ENCODE measurements at regions not wholly inside any gene's neighbourhood (a gene's known extent, or its start where the extent isn't known, plus 50 kb on each side); places are given as distances from the start of the nearest gene placed in this dataset.

DNA sequence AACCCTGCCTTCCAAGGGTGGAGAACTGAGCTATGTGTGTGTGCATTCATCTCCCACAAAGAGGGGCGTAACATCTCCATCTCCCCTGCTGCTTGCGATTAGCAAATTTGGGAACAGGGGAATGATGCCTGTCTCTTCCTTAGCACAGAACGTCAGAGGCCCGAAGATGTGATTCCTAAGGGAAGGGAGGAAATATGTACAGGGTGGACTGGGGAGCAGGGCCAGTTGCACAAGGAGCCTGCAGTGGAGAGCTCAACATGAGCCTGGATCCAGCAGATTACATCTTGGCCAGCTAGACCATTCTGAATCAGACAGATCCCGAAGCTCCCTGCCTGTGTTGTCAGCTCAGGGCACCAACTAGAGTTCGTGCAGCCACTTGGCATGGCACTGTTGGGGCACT is 118.1 kb downstream of the NGF start:
- no peak for ATAC-seq (ENCODE audit: poor library complexity)
- Mint-ChIP-seq H3K27ac (no peak overlapping the region), H3K27me3 (peaks cover 39% of the 10 kb centered on the region), H3K9me3 (no peaks in the 10 kb centered on the region), H3K4me1 (ENCODE audit: low read depth) (no peaks in the 10 kb centered on the region), H3K4me3 (no peak overlapping the region), H3K36me3 (ENCODE audit: low read depth) (no peaks in the 10 kb centered on the region)
- ChIA-PET POLR2A (no interaction called here), CTCF (no interaction called here)
- Histone ChIP-seq H3K27me3 (ENCODE audit: control insufficient read depth in 1 of 2, insufficient read depth in 2 of 2, low read length in 2 of 2) (peaks cover 0 to 5% of the 10 kb centered on the region in 2 experiments), H3K9me3 (ENCODE audit: control insufficient read depth in 1 of 2, insufficient read depth in 1 of 2, low read length in 2 of 2) (peaks cover 0 to 4% of the 10 kb centered on the region in 2 experiments), H3K36me3 (ENCODE audit: insufficient read depth, low read length) (no peaks in the 10 kb centered on the region), H3K4me1 (ENCODE audit: insufficient read depth, low read length) (no peaks in the 10 kb centered on the region), H3K27ac (ENCODE audit: low read depth in 1 of 2, low read length in 2 of 2) (no peak overlapping the region), H3K4me3 (ENCODE audit: low read length) (no peak overlapping the region)
- TF ChIP-seq, protein P1, sequence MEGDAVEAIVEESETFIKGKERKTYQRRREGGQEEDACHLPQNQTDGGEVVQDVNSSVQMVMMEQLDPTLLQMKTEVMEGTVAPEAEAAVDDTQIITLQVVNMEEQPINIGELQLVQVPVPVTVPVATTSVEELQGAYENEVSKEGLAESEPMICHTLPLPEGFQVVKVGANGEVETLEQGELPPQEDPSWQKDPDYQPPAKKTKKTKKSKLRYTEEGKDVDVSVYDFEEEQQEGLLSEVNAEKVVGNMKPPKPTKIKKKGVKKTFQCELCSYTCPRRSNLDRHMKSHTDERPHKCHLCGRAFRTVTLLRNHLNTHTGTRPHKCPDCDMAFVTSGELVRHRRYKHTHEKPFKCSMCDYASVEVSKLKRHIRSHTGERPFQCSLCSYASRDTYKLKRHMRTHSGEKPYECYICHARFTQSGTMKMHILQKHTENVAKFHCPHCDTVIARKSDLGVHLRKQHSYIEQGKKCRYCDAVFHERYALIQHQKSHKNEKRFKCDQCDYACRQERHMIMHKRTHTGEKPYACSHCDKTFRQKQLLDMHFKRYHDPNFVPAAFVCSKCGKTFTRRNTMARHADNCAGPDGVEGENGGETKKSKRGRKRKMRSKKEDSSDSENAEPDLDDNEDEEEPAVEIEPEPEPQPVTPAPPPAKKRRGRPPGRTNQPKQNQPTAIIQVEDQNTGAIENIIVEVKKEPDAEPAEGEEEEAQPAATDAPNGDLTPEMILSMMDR (IDR thresholded peaks at IDR 0.05) = no peak
- intact Hi-C loops (cut with DNase I, micrococcal nuclease) = no loop called here
- DNase-seq = no peak

DNA sequence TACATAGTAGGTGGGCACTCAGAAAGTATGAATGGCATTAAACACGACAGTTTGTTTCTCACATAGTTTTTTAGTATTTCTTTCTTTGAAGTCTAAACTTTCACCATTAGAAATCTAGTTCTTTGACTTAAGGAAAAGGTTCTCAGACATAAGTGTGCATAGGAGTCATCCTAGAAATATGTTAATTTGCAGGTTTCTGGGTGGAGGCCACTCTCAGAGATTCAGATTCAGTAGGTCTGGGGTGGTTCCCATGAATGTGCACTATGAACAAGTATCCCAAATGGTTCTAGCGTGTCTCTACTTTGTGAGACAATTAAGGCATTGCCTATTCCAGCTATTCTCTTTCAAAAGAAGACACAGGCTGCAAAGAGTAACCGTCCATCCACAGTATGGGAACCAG is 119.3 kb downstream of the NGF start:
- Histone ChIP-seq H3K27me3 (ENCODE audit: control insufficient read depth in 1 of 2, insufficient read depth in 2 of 2, low read length in 2 of 2) (peaks cover 0 to 2% of the 10 kb centered on the region in 2 experiments), H3K4me3 (ENCODE audit: low read length) (no peak overlapping the region), H3K4me1 (ENCODE audit: insufficient read depth, low read length) (no peaks in the 10 kb centered on the region), H3K36me3 (ENCODE audit: insufficient read depth, low read length) (no peaks in the 10 kb centered on the region), H3K9me3 (ENCODE audit: control insufficient read depth in 1 of 2, insufficient read depth in 1 of 2, low read length in 2 of 2) (peaks cover 0 to 4% of the 10 kb centered on the region in 2 experiments), H3K27ac (ENCODE audit: low read depth in 1 of 2, low read length in 2 of 2) (no peak overlapping the region)
- Mint-ChIP-seq H3K4me3 (no peak overlapping the region), H3K27ac (no peak overlapping the region), H3K4me1 (ENCODE audit: low read depth) (no peaks in the 10 kb centered on the region), H3K36me3 (ENCODE audit: low read depth) (no peaks in the 10 kb centered on the region), H3K9me3 (no peaks in the 10 kb centered on the region), H3K27me3 (peaks cover 35% of the 10 kb centered on the region)
- ChIA-PET CTCF (no interaction called here), POLR2A (no interaction called here)
- TF ChIP-seq, protein P1 (IDR thresholded peaks at IDR 0.05) = no peak
- ATAC-seq (ENCODE audit: poor library complexity) (no peak), DNase-seq (no peak)
- intact Hi-C loops (cut with DNase I, micrococcal nuclease) = no loop called here

DNA sequence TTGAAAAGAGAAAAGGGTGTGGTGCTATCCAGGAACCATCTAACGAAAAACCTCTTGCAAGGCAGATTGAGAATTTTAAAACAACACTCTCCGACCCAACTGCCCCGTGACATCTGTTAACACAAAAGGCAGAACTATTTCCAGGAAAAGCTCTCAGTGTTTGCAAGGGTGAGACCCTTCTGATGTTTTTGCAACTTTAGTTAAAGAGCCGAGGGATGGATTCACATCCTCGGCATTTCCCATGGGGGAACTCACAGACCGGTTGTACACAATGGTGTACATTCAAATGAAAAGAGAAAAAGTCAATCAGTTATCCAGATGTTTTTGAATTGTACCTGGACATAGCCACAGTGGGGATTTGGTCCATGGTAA is 120.0 kb downstream of the NGF start:
- TF ChIP-seq, protein P1 (IDR thresholded peaks at IDR 0.05) = no peak
- H3K4me1 ChIP-seq (ENCODE audit: insufficient read depth, low read length) = no peaks in the 10 kb centered on the region
- no peak overlapping the region for H3K27ac ChIP-seq (ENCODE audit: low read depth in 1 of 2, low read length in 2 of 2)
- H3K27ac Mint-ChIP-seq = no peak overlapping the region
- no peaks in the 10 kb centered on the region for H3K4me1 Mint-ChIP-seq (ENCODE audit: low read depth)
- H3K4me3 Mint-ChIP-seq = no peak overlapping the region
- ChIA-PET POLR2A (no interaction called here), CTCF (no interaction called here)
- intact Hi-C loops (cut with DNase I, micrococcal nuclease) = no loop called here
- no peak for DNase-seq
- H3K9me3 Mint-ChIP-seq = no peaks in the 10 kb centered on the region
- no peak for ATAC-seq (ENCODE audit: poor library complexity)
- H3K4me3 ChIP-seq (ENCODE audit: low read length) = no peak overlapping the region
- peaks cover 35% of the 10 kb centered on the region for H3K27me3 Mint-ChIP-seq
- H3K9me3 ChIP-seq (ENCODE audit: control insufficient read depth in 1 of 2, insufficient read depth in 1 of 2, low read length in 2 of 2) = peaks cover 0 to 4% of the 10 kb centered on the region in 2 experiments
- peaks cover 0 to 2% of the 10 kb centered on the region in 2 experiments for H3K27me3 ChIP-seq (ENCODE audit: control insufficient read depth in 1 of 2, insufficient read depth in 2 of 2, low read length in 2 of 2)
- no peaks in the 10 kb centered on the region for H3K36me3 ChIP-seq (ENCODE audit: insufficient read depth, low read length)
- no peaks in the 10 kb centered on the region for H3K36me3 Mint-ChIP-seq (ENCODE audit: low read depth)

Measured in CD4-positive, alpha-beta T cell (primary cell).